ENCODE measurements at regions not wholly inside any gene's neighbourhood (a gene's known extent, or its start where the extent isn't known, plus 50 kb on each side); places are given as distances from the start of the nearest gene placed in this dataset.

GRCh38 chr21:35954066-35954465, 106.3 kb downstream of the SETD4 start:
- ChIA-PET CTCF (ENCODE audit: unreplicated experiment) (no interaction called here), POLR2A (interaction anchor here (0.7 kb wide), 1 partner anchor 11 kb away, joined by 3 read pairs; no protein-coding TSS in a partner anchor)
- intact Hi-C loops (cut with micrococcal nuclease; ENCODE audit: unreplicated experiment): no loop called here
- no peak overlapping the region for H3K27ac ChIP-seq (ENCODE audit: low read depth, low read length, poor library complexity, severe bottlenecking)
- TF ChIP-seq, protein P1, sequence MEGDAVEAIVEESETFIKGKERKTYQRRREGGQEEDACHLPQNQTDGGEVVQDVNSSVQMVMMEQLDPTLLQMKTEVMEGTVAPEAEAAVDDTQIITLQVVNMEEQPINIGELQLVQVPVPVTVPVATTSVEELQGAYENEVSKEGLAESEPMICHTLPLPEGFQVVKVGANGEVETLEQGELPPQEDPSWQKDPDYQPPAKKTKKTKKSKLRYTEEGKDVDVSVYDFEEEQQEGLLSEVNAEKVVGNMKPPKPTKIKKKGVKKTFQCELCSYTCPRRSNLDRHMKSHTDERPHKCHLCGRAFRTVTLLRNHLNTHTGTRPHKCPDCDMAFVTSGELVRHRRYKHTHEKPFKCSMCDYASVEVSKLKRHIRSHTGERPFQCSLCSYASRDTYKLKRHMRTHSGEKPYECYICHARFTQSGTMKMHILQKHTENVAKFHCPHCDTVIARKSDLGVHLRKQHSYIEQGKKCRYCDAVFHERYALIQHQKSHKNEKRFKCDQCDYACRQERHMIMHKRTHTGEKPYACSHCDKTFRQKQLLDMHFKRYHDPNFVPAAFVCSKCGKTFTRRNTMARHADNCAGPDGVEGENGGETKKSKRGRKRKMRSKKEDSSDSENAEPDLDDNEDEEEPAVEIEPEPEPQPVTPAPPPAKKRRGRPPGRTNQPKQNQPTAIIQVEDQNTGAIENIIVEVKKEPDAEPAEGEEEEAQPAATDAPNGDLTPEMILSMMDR (conservative IDR thresholded peaks at IDR 0.05; ENCODE audit: low read length): no peak
- TF ChIP-seq EZH2phosphoT487 (IDR thresholded peaks at IDR 0.05; ENCODE audit: borderline replicate concordance, low read depth, low read length): no peak
- H3K36me3 ChIP-seq (ENCODE audit: insufficient read depth, low read length): no peaks in the 10 kb centered on the region
- no peaks in the 10 kb centered on the region for H3K9me3 ChIP-seq (ENCODE audit: low read length)
- no peak for DNase-seq (ENCODE audit: low spot score)
- no peaks in the 10 kb centered on the region for H3K9me2 ChIP-seq (ENCODE audit: insufficient read depth, low read length)
- BruUV-seq (replicated peaks): no TSS peak
- H3K4me2 ChIP-seq (ENCODE audit: low read length): no peak overlapping the region
- H4K20me1 ChIP-seq (ENCODE audit: insufficient read depth, low read length): no peaks in the 10 kb centered on the region
- H3K4me1 ChIP-seq (ENCODE audit: insufficient read depth, low read length, poor library complexity, severe bottlenecking): no peaks in the 10 kb centered on the region
- no peaks in the 10 kb centered on the region for H3K79me2 ChIP-seq (ENCODE audit: insufficient read depth, low read depth, low read length)
- no peak overlapping the region for H2AFZ ChIP-seq (ENCODE audit: low read length)
- no peak overlapping the region for H3K4me3 ChIP-seq (ENCODE audit: low read depth, low read length, poor library complexity, severe bottlenecking)

GRCh38 chr21:35953597-35953996, 106.7 kb downstream of the SETD4 start:
- ChIA-PET POLR2A (interaction anchor here (0.5 to 0.7 kb wide), 2 partner anchors 10 to 369 kb away, joined by 3 read pairs; no protein-coding TSS in a partner anchor), CTCF (ENCODE audit: unreplicated experiment) (no interaction called here)

GRCh38 chr21:35952651-35953340, 107.5 kb downstream of the SETD4 start:
- ChIA-PET POLR2A (no interaction called here), CTCF (ENCODE audit: unreplicated experiment) (no interaction called here)
- BruUV-seq (replicated peaks): no TSS peak
- Histone ChIP-seq H2AFZ (ENCODE audit: low read length) (no peak overlapping the region), H3K9me3 (ENCODE audit: low read length) (no peaks in the 10 kb centered on the region), H3K27ac (ENCODE audit: low read depth, low read length, poor library complexity, severe bottlenecking) (no peak overlapping the region), H3K9me2 (ENCODE audit: insufficient read depth, low read length) (no peaks in the 10 kb centered on the region), H3K36me3 (ENCODE audit: insufficient read depth, low read length) (no peaks in the 10 kb centered on the region), H3K4me2 (ENCODE audit: low read length) (no peak overlapping the region), H3K4me3 (ENCODE audit: low read depth, low read length, poor library complexity, severe bottlenecking) (no peak overlapping the region), H3K79me2 (ENCODE audit: insufficient read depth, low read depth, low read length) (no peaks in the 10 kb centered on the region), H3K4me1 (ENCODE audit: insufficient read depth, low read length, poor library complexity, severe bottlenecking) (no peaks in the 10 kb centered on the region), H4K20me1 (ENCODE audit: insufficient read depth, low read length) (no peaks in the 10 kb centered on the region)
- intact Hi-C loops (cut with micrococcal nuclease; ENCODE audit: unreplicated experiment): no loop called here
- no peak for TF ChIP-seq EZH2phosphoT487 (IDR thresholded peaks at IDR 0.05; ENCODE audit: borderline replicate concordance, low read depth, low read length)
- TF ChIP-seq, protein P1 (conservative IDR thresholded peaks at IDR 0.05; ENCODE audit: low read length): no peak
- DNase-seq (ENCODE audit: low spot score): no peak

More at GRCh38 chr21:35953597-35953996, 106.7 kb downstream of the SETD4 start:
- Histone ChIP-seq H3K9me2 (ENCODE audit: insufficient read depth, low read length) (no peaks in the 10 kb centered on the region), H3K4me2 (ENCODE audit: low read length) (no peak overlapping the region), H4K20me1 (ENCODE audit: insufficient read depth, low read length) (no peaks in the 10 kb centered on the region), H3K27ac (ENCODE audit: low read depth, low read length, poor library complexity, severe bottlenecking) (no peak overlapping the region), H3K79me2 (ENCODE audit: insufficient read depth, low read depth, low read length) (no peaks in the 10 kb centered on the region), H2AFZ (ENCODE audit: low read length) (no peak overlapping the region), H3K4me1 (ENCODE audit: insufficient read depth, low read length, poor library complexity, severe bottlenecking) (no peaks in the 10 kb centered on the region), H3K4me3 (ENCODE audit: low read depth, low read length, poor library complexity, severe bottlenecking) (no peak overlapping the region), H3K36me3 (ENCODE audit: insufficient read depth, low read length) (no peaks in the 10 kb centered on the region), H3K9me3 (ENCODE audit: low read length) (no peaks in the 10 kb centered on the region)
- no peak for TF ChIP-seq EZH2phosphoT487 (IDR thresholded peaks at IDR 0.05; ENCODE audit: borderline replicate concordance, low read depth, low read length)
- TF ChIP-seq, protein P1 (conservative IDR thresholded peaks at IDR 0.05; ENCODE audit: low read length): no peak
- BruUV-seq (replicated peaks): no TSS peak
- intact Hi-C loops (cut with micrococcal nuclease; ENCODE audit: unreplicated experiment): no loop called here
- DNase-seq (ENCODE audit: low spot score): no peak

Measured in OCI-LY7 (cell line).